ENCODE measurements at regions not wholly inside any gene's neighbourhood (a gene's known extent, or its start where the extent isn't known, plus 50 kb on each side); places are given as distances from the start of the nearest gene placed in this dataset.

GRCh38 chr11:42526426-42526825, 785.4 kb upstream of the API5 start:
- H3K4me1 Mint-ChIP-seq: no peaks in the 10 kb centered on the region
- H3K36me3 Mint-ChIP-seq: no peaks in the 10 kb centered on the region
- no peak overlapping the region for H3K4me3 Mint-ChIP-seq
- DNase-seq: no peak
- H3K27ac Mint-ChIP-seq: no peak overlapping the region
- H3K9me3 Mint-ChIP-seq: peaks cover 0 to 14% (median 12%) of the 10 kb centered on the region in 6 donors
- H3K27me3 Mint-ChIP-seq (ENCODE audit: low read depth in 3 of 3): no peaks in the 10 kb centered on the region

DNA sequence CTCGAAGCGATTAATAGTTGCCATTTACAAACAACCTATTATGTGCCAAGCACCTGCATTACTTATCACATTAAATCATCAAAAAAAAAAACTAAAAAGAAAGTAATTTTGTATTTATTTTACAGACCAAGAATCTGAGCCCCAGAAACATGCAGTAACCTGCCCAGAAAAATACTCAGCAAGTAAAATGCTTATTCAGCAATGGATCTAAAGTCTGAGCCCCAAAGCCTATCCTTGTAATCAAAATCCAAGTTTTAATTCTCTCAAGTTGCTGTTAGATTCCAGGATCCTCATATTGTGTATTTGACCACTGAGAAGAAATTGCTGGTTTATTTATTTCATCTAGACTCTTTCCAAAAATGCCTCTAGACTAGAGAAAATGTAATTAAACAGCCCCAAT, 783.3 kb upstream of the API5 start:
- DNase-seq: no peak
- peaks cover 0 to 16% (median 9%) of the 10 kb centered on the region in 6 donors for H3K9me3 Mint-ChIP-seq
- no peak overlapping the region for H3K4me3 Mint-ChIP-seq
- H3K27me3 Mint-ChIP-seq (ENCODE audit: low read depth in 3 of 3): no peaks in the 10 kb centered on the region
- H3K36me3 Mint-ChIP-seq: no peaks in the 10 kb centered on the region
- no peaks in the 10 kb centered on the region for H3K4me1 Mint-ChIP-seq
- no peak overlapping the region for H3K27ac Mint-ChIP-seq

DNA sequence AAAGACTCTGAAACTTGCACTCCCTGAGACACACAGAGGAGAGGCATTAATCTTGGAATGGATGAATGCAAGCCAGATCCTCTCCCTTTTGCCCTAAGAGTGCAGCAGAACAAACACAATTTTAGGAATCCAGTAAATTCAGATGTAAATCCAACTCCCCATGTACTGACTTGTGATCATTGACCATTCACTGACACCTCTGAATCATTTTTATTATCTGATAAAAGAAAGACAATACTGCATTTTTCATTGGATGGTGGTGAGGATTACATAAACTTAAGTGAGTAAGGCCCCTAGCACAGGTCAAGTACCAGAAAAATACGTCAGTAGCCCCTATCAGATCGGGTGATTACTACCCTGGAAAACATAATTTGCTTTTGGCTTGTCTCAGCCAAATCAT, 782.9 kb upstream of the API5 start:
- no peak for DNase-seq
- no peaks in the 10 kb centered on the region for H3K4me1 Mint-ChIP-seq
- no peak overlapping the region for H3K27ac Mint-ChIP-seq
- H3K36me3 Mint-ChIP-seq: no peaks in the 10 kb centered on the region
- H3K9me3 Mint-ChIP-seq: peaks cover 0 to 16% (median 9%) of the 10 kb centered on the region in 6 donors
- no peak overlapping the region for H3K4me3 Mint-ChIP-seq
- no peaks in the 10 kb centered on the region for H3K27me3 Mint-ChIP-seq (ENCODE audit: low read depth in 3 of 3)

DNA sequence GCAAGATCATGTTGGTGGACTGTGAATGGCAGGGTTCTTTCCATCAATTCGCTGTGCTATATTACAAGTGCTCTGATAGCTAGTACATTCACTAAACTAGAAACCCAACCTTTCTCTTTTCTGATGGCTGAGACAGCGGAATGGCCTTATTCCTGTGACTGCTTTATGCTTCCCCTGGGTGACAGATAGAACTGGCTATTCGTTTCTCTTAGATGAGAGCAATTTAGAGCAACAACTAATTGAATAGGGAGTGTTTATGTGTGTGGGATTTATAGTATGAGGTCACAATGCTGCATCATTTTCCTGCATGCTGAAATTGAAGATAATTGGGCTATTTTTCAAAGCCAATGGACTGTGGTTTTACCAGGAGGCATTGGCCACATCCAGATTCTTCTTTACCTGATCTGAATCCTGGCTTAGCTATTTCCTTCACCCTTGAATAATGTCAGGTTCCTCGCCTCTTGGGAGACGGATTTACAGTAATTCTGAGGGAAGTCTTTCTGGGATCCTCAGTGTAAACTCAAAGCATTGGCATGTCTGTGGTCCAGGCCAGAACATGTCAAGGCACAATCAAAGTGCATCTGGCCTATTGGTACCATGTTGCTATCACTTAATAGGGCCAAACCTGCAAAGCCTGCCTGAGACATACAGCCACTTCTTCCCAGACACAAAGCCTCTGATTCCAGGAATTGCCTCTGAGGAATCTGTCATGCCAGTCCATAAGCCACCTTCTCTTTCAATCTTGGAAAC, 775.0 kb upstream of the API5 start:
- no peaks in the 10 kb centered on the region for H3K4me1 Mint-ChIP-seq
- no peaks in the 10 kb centered on the region for H3K36me3 Mint-ChIP-seq
- no peak for DNase-seq
- H3K27ac Mint-ChIP-seq: no peak overlapping the region
- peaks cover 0 to 30% (median 12%) of the 10 kb centered on the region in 6 donors for H3K9me3 Mint-ChIP-seq
- no peak overlapping the region for H3K4me3 Mint-ChIP-seq
- no peaks in the 10 kb centered on the region for H3K27me3 Mint-ChIP-seq (ENCODE audit: low read depth in 3 of 3)

DNA sequence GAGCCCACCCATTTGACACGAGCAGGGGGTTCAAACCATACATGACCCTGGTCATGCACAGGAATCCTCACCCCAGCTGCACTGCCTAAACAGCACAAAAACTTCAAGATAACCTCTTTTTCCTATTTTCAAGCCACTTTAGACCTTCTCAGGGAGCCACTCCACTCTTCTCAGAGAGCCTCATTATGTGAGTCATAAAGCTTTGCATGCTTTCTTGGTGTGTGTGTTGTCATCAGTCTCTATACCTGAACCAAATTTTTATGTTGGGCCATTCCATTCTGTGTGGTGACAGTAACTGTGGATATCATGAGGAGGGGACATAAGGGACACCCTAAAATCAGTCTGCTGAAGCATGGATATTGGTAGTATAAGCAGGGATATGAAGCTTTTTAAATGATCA, 769.5 kb upstream of the API5 start:
- Mint-ChIP-seq H3K27me3 (ENCODE audit: low read depth in 3 of 3) (no peaks in the 10 kb centered on the region), H3K9me3 (peaks cover 2 to 18% (median 12%) of the 10 kb centered on the region in 6 donors), H3K27ac (no peak overlapping the region), H3K4me1 (no peaks in the 10 kb centered on the region), H3K36me3 (no peaks in the 10 kb centered on the region), H3K4me3 (no peak overlapping the region)
- no peak for DNase-seq

DNA sequence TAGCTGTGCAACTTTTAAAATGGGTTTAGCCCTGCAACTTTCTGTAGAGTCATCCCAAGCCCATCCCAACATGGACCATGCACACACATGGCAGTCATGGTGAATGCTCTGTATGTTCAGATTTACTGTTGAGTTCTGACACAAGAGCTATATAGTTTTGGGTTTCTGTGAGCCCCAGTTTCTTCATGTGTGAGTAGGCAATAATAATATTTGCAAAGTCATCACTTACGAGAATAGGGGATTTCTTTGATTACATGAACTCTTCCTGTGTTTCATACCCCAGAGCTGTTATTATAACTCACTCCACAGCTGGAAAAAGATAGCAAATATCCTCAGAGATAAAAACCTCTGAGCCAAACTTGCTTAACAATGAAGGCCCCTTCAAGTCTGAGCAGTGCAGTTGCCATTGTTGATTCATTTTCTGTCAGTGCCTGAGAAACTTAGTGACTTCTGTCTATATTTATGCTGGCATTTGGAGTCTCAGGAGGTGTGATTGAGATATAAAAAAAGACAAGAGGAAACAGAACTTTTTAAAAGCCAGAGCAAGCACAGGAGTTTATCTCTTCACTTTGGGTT, 767.9 kb upstream of the API5 start:
- no peak overlapping the region for H3K4me3 Mint-ChIP-seq
- no peak overlapping the region for H3K27ac Mint-ChIP-seq
- no peaks in the 10 kb centered on the region for H3K27me3 Mint-ChIP-seq (ENCODE audit: low read depth in 3 of 3)

DNA sequence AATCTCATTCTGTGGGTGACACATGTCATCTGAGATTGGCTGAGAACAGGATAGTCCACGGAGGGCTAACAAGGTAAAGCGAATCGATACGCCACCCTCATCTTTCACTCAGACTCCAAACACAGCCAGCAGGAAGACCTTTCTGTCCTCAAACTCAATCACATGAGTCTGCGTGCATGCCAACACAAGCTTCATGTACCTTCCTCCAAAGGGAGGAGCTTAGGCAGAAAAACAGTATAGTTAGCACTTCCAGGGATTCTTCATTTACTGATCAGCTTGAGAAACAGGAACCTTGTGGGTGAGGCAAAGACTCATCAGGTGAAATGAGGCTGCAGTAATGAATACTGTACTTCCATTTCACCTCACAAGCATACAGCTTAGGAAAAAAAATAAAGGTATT, 767.1 kb upstream of the API5 start:
- no peaks in the 10 kb centered on the region for H3K4me1 Mint-ChIP-seq
- H3K4me3 Mint-ChIP-seq: no peak overlapping the region
- no peak for DNase-seq
- H3K9me3 Mint-ChIP-seq: peaks cover 2 to 25% (median 12%) of the 10 kb centered on the region in 6 donors
- H3K36me3 Mint-ChIP-seq: no peaks in the 10 kb centered on the region
- no peak overlapping the region for H3K27ac Mint-ChIP-seq
- H3K27me3 Mint-ChIP-seq (ENCODE audit: low read depth in 3 of 3): no peaks in the 10 kb centered on the region

More for the DNA sequence above, 767.9 kb upstream of the API5 start:
- Mint-ChIP-seq H3K9me3 (peaks cover 2 to 21% (median 13%) of the 10 kb centered on the region in 6 donors), H3K4me1 (no peaks in the 10 kb centered on the region), H3K36me3 (no peaks in the 10 kb centered on the region)
- DNase-seq: no peak

DNA sequence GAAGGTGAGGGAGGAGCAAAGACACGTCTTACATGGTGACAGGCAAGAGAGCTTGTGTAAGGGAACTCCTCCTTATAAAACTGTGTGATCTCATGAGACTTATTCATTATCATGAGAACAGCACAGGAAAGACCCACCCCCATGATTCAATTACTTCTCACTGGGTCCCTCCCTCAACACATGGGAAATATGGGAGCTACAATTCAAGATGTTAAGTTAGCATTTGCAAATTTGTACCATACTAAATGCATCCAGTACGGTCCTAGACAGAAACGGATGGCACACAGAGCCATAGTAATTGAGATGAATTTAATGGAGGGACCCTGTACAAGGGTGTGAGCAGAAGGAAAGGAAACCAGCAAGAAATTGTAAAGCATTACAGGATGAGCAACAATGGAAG, 765.8 kb upstream of the API5 start:
- no peaks in the 10 kb centered on the region for H3K36me3 Mint-ChIP-seq
- no peaks in the 10 kb centered on the region for H3K4me1 Mint-ChIP-seq
- peaks cover 2 to 24% (median 10%) of the 10 kb centered on the region in 6 donors for H3K9me3 Mint-ChIP-seq
- no peak overlapping the region for H3K4me3 Mint-ChIP-seq
- no peak overlapping the region for H3K27ac Mint-ChIP-seq
- no peaks in the 10 kb centered on the region for H3K27me3 Mint-ChIP-seq (ENCODE audit: low read depth in 3 of 3)
- no peak for DNase-seq

DNA sequence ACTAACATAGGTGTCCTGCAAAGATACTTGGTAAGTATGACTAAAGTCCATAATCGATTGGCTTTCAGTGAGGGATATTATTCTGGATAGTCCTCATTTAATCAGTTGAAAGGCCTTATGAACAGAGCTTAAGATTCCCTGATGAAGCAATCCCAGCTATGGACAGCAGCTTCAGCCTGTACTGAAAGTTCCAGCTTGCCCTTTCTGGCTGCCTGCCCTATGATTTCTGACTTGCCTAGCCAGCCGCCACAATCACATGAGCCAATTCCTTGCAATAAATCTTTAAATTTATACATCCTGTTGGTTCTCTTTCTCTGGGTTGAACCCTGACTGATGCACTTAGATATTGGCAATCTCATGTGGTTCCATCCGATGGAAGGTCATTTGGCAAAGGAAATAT, 759.0 kb upstream of the API5 start:
- Mint-ChIP-seq H3K36me3 (no peaks in the 10 kb centered on the region), H3K27me3 (ENCODE audit: low read depth in 3 of 3) (no peaks in the 10 kb centered on the region), H3K9me3 (peaks cover 0 to 23% (median 5%) of the 10 kb centered on the region in 6 donors), H3K27ac (no peak overlapping the region), H3K4me3 (no peak overlapping the region), H3K4me1 (no peaks in the 10 kb centered on the region)
- DNase-seq: no peak

DNA sequence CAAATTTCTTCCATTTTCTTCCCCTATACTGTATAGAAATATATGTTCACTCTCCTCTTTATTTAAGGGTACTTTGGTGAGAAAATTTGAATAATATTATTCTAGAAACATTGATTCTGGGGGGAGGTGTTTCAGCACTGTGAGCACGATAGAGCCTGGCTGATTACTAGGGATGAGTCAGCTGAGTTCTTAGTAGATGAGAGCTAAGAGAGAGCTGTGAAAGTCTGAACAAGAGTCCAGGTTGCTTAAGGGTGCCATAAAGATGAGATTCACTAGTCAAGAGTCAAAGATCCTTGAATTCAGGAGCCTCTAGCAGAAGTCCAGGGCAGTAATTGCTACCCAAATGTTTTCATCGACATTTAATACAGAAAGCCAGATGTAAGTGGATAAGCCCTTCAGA, 756.6 kb upstream of the API5 start:
- Mint-ChIP-seq H3K27me3 (ENCODE audit: low read depth in 3 of 3) (no peaks in the 10 kb centered on the region), H3K27ac (no peak overlapping the region), H3K4me3 (no peak overlapping the region), H3K9me3 (peaks cover 0 to 33% (median 10%) of the 10 kb centered on the region in 6 donors), H3K36me3 (no peaks in the 10 kb centered on the region), H3K4me1 (no peaks in the 10 kb centered on the region)
- DNase-seq: no peak

GRCh38 chr11:42571131-42571877, 740.5 kb upstream of the API5 start:
- no peak for DNase-seq
- H3K4me3 Mint-ChIP-seq: no peak overlapping the region
- no peak overlapping the region for H3K27ac Mint-ChIP-seq
- H3K4me1 Mint-ChIP-seq: no peaks in the 10 kb centered on the region
- peaks cover 8 to 37% (median 20%) of the 10 kb centered on the region in 6 donors for H3K9me3 Mint-ChIP-seq
- H3K36me3 Mint-ChIP-seq: no peaks in the 10 kb centered on the region
- H3K27me3 Mint-ChIP-seq (ENCODE audit: low read depth in 3 of 3): no peaks in the 10 kb centered on the region

DNA sequence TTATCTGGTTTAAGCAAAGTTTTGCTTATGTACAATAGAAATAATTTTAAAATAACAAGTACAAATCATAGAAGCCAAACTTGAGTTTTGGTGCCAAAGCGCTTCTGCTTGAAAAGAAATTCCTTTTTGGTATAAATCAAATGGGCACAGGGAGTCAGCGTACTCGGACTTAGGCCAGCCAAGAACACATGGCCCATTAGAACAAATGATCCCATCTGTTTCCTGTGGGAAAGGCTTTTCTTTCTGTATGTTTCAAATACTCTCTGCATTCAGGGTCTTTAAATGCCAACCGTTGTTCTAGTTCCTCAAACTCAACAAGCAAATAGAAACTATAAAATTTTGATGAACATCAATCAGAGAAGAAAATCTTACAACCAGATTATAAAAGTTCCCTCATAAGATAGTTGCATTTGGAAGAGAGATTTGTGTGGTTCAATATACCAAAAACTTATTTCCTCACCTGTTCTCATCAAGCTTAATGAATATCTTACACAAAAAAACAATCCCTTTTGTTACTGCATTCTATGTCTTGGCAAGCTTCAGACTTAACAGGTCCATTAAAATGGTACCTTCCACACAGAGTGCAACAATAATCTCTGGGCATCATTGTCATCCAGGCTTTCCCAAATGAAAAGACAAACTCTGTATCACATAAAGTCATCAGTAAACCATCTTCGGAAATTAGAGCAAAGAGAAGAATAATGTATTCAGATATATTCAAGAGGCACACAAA, 739.8 kb upstream of the API5 start:
- Mint-ChIP-seq H3K27me3 (ENCODE audit: low read depth in 3 of 3) (no peaks in the 10 kb centered on the region), H3K4me3 (no peak overlapping the region), H3K36me3 (no peaks in the 10 kb centered on the region), H3K4me1 (no peaks in the 10 kb centered on the region), H3K9me3 (peaks cover 5 to 30% (median 18%) of the 10 kb centered on the region in 6 donors), H3K27ac (no peak overlapping the region)
- DNase-seq: no peak

- Mint-ChIP-seq H3K4me1 (no peaks in the 10 kb centered on the region), H3K4me3 (no peak overlapping the region), H3K9me3 (peaks cover 8 to 51% (median 20%) of the 10 kb centered on the region in 6 donors), H3K27me3 (ENCODE audit: low read depth in 3 of 3) (no peaks in the 10 kb centered on the region), H3K27ac (no peak overlapping the region), H3K36me3 (no peaks in the 10 kb centered on the region)
- no peak for DNase-seq
Measured at GRCh38 chr11:42576318-42576717, 735.5 kb upstream of the API5 start.

- DNase-seq: no peak
- H3K4me1 Mint-ChIP-seq: no peaks in the 10 kb centered on the region
- H3K36me3 Mint-ChIP-seq: no peaks in the 10 kb centered on the region
- peaks cover 0 to 2% (median 0%) of the 10 kb centered on the region in 3 donors for H3K27me3 Mint-ChIP-seq (ENCODE audit: low read depth in 3 of 3)
- H3K27ac Mint-ChIP-seq: no peak overlapping the region
- H3K9me3 Mint-ChIP-seq: peaks cover 0 to 35% (median 7%) of the 10 kb centered on the region in 6 donors
- H3K4me3 Mint-ChIP-seq: no peak overlapping the region
Measured at GRCh38 chr11:42589286-42589685, 722.5 kb upstream of the API5 start.

Measured in immature natural killer cell (primary cell).